ENCODE measurements at regions not wholly inside any gene's neighbourhood (a gene's known extent, or its start where the extent isn't known, plus 50 kb on each side); places are given as distances from the start of the nearest gene placed in this dataset.
"Not testable (repeated sequence)": the region's sequence is repeated elsewhere in the genome, so short reads cannot be mapped to it uniquely, and the experiment has no call there.

DNA sequence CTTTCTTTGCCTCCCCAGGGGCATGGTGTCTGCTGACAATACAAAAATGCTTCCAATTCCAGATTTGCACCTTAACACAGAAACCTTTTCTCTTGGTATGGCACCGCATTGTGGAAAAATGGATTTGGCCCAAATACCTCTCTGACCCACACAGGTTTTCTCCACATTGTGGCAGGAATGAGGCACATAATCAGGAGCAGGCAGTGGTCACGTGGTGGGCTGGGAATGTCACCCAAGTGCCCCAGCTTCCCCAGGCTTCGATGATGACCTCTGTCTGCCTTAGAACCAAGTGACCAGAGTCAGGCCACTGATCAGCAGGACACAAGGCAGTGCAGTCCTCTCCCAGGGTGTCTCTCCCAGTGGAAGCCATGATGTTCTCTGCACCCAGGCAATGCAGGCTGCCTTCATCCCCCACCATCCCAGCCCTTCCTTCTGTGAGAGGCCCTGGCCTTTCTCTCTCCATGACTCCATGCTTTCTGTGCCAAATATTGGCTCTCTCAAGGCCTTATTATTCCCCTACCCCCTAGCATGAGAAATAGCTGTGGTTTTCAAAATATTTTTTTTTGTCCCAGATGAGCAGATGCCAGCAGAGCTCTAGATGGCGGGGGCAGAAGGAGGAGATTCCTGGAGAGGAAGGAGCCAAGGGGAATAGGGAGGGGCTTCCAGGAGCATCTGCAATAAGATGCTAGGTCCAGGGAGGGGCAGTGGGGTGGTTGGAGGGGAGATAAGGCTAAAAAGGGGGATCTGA is 198.9 kb downstream of the ACKR3 start:
- no peak for DNase-seq (ENCODE audit: low read depth in 1 of 2, low spot score in 1 of 2)

DNA sequence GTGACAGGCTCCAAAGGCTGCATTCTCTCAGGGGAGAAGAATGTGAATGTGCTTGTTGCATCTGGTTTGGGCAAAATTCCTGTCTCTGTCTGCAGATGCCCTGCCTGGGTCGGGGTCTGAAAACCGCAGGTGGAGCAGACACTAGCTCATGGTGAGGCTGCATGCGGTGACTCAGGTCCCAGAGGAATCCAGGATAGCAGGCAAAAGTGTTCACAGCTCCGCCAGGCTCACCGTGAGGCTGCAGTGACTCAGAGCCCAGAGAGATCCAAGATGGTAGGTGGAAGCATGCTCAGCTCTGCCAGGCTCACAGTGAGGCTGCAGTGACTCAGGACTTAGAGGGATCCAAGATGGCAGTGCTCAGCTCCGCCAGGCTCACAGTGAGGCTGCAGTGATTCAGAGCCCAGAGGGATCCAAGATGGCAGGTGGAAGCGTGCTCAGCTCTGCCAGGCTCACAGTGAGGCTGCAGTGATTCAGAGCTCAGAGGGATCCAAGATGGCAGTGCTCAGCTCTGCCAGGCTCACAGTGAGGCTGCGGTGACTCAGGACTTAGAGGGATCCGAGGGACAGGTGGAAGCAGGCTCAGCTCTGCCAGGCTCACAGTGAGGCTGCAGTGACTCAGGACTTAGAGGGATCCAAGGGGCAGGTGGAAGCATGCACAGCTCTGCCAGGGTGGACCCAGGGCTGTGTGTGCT is 200.5 kb downstream of the ACKR3 start:
- DNase-seq (ENCODE audit: low read depth in 1 of 2, low spot score in 1 of 2) = no peak

DNA sequence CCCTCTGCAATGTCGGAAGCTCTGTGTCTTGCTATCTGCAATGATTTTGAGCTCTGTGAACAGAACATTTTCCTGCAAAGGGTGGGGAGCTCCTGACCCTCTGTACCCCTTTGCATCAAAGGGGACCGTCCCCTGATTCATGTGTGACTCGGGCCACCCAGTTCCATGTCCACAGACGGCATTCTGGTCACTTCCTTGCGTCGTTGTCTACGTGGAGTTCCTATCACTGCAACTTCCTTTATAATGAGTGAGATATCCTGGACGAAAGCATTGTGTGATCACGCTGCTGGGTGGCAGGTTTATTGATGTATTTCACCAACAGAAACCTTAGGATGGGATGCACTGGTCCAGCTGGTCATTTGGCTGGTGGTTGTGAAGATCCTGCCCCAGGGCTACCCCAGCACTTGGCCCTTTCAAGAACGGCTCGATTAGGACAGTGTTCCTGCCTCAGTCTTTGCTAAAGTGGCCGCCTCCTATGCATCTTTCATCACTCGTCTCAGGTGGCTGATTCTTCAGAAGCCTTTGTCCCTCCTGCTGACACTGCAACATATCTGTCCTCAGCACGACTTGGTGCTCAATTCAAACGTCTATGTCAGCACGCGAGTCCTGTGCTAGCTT is 202.7 kb downstream of the ACKR3 start:
- DNase-seq (ENCODE audit: low read depth in 1 of 2, low spot score in 1 of 2) = no peak

DNA sequence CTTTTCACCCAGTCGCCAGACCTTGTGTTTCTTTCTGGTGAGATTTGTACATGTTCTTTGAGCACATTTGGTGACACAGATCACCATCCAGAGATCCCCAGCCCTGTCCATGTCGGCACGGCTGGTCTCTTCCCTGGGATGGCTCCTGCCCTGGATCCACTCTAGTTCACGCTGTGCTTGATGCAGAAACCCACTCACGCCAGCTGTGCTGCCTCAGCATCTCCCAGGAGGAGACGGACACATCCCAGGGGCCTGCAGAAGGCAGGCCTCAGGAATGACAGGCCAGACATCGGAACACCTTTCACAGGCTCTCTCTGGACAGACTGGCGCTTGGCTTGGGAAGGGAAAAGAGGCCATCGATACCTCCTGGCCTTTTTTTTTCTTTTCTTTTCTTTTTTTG is 203.6 kb downstream of the ACKR3 start:
- DNase-seq (ENCODE audit: low read depth in 1 of 2, low spot score in 1 of 2) = no peak

DNA sequence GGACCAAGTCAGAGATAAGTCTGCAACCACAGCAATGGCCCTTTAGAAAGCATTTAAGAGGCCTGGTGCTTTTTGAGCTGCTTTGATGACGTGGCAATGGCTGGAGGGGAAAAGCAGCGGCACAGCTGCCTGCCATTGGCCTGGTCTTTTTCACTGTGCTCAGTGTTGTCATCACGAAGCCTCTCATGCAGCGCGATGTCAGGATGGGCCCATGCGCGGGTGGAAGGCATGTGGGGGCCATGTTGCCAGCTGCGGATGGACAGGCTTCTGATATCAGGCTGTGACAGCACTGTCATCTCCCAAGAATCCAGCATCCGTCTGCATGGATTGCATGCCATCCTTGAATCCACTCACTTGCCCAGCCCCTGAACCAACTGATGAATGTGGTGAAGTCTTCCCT is 204.5 kb downstream of the ACKR3 start:
- no peak for DNase-seq (ENCODE audit: low read depth in 1 of 2, low spot score in 1 of 2)

DNA sequence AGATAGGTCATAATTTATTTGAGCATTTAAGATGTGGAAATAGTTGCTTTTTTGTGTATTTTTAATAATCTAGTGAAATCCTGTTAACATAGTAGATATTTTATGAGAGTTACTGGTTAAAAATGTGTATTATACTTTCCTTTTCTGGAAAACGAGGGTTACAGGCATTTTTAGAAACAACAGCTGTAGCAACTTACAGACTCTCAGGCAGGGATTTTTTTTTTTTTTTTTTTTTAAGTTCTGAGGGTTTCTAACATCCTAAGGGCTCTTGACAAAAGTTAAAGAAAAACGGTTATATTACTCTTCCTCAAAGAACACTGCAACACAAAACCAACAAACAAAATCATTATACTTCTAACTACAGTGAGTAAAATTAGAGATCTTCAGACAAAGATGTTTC is 205.9 kb downstream of the ACKR3 start:
- no peak for DNase-seq (ENCODE audit: low read depth in 1 of 2, low spot score in 1 of 2)

DNA sequence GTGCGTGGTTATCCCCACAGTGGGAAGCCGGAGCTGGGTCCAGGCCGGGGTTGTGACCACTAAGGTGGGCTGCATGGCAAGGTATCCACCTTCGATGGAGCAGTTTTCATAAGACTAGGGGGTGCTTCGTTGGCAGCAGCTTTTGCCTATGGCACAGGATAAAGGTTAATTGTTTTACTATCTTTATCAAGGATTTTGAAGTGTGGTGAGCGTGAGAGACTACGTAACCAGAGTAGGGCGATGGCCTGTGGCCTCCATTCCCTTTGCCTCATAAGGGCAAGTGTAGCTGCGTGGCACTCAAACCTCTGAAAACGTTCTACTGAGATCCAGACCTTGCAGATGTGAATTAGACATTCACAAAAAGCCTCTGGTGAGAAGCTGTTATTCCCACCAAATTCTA is 206.6 kb downstream of the ACKR3 start:
- no peak for DNase-seq (ENCODE audit: low read depth in 1 of 2, low spot score in 1 of 2)

DNA sequence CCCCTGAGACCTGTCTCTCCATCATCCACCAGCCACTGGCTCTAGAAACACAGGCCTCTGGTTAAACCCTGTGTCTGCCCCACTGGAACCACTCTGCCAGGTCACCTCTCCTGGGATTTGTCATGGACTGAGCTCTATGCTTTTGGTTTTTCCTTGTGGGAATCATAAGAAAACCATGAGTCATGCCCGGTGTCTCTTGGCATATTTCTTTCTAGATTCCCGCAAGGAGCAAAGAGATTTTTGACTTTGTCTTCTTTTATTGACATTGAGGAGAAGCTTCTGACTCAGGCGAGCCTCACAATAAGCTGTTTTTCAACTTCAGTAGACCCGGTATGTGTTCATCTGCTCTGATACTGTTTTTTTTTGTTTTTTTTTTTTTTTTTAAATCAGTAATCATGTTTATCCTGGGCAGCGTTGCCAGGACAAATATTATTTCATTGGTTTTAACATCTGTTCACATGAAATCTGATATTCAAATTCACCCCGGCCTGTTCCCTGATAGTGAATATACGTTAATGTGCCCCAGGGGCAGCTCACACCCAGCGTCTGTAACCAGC is 207.1 kb downstream of the ACKR3 start:
- no peak for DNase-seq (ENCODE audit: low read depth in 1 of 2, low spot score in 1 of 2)

DNA sequence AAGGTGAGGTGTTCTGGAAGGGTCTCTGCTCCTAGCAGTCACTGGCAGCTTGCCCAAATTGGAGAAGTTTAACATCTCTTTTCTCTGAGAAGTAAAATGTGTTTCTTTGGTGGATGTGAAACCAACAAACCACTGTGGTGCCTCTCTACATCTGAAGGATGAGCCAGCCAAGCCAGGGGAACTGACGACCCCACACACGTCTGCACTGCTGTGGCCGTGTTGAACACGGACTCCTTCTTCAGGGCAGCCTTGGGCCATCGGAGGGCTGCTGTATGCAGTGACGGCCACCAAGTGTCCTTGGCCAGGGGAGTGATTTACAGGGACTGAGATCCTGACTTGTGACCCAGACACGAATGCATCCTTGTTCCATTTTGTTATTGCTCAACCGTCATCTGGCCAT is 207.8 kb downstream of the ACKR3 start:
- DNase-seq (ENCODE audit: low read depth in 1 of 2, low spot score in 1 of 2) = no peak

DNA sequence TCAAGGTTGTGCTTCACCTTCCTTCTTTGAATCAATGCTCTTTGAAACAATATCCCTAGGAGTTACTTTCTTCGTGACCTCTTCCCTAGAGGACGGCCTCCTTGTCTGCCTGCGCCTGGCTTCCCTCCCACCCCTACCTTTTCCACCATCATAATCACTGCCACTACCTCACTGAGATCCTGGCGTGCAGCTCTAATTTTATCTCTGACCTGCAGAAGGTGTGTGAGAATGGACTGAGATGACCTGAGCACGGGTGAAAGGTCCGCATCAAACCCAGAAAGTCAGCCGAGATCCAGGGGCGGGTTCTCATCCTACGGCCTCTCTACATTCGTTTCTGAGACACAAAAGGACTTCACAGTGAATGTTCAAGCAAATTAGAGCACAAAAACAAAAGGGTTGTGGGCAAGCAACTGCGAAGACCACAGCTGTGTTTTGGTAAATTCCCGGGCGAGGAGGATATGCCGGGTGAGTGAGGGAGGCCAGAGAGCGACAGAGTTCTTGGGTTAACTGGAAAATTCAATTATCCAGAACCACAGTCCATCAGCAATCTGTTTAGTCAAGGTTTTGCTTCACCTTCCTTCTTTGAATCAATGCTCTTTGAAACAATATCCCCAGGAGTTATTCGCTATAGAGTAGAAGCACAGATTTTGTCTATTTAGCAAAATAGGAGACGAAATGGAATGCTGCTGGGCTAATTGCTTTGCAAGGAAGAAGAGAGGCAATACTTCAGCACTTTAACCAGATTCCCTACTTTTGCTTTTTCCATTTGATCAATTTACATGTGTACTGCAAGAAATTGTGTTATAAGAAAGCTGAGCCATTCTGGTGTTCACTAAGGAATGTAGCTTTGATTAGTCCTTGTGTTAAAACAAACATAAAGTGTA is 212.6 kb downstream of the ACKR3 start:
- no peak for DNase-seq (ENCODE audit: low read depth in 1 of 2, low spot score in 1 of 2)

DNA sequence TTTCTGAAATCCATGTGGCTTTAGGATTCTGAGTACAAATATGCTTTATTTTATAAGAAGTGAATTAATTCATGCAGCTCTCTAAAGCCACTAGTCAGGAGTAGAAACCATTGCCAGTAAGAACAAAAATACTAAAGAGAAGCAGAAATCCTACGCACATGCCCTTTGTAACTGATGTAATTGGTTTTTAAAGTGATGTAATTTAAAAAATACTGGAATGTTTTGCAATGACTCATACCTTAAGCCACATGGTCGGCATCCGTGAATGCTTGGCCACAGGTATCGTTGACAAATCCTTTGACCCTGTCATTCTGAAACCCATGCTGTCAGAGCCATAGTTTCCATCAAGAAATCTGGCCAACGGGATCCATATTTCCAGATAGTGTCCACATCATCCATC is 213.3 kb downstream of the ACKR3 start:
- no peak for DNase-seq (ENCODE audit: low read depth in 1 of 2, low spot score in 1 of 2)

DNA sequence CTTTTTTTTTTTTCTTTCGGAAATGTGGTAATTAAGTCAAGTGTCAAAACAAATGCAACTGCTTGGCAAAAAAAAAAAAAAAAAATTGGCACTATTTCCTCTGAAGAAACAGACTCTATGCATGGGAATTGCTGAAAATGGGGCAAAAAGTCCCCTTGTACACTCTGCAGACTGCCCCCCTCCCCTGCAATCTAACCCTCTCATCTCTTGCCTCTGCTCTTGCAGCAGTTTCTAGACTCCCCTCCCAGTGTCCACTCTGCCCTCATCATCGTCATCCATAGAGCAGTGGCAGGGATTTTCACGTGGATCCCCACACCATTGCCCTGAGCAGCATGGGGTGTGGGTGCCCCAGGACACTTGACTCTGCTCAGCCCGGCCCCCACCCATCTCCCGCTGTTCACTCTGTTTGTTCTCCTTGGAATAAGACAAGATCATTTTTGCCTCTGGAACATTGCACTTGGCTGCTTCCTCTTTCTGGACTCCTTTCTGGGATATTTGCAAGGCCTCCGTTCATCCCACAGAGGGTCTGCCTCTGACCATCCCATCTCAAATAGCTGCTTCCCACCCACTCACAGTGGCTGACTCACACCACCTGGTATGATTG is 213.9 kb downstream of the ACKR3 start:
- no peak for DNase-seq (ENCODE audit: low read depth in 1 of 2, low spot score in 1 of 2)

DNA sequence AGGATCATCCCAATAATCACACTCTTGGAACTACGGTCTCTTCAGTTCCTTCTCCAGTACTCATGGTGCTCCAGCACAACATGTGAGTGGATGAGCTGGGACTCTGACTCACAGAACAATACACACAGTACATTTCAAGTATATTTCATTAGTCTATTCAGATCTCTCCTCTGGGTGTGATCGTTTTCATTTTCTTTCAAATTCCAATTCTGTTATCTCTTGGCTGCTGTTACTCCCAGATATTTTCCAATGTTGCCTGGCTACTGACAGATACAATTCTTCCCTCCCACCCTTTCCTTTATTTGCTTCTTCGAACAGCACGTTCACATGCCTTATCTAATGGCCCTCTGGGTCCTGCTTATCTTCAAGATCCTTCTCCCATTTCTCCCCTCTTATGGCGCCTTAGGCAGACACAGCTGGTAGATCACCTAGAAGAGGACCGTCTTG is 216.0 kb downstream of the ACKR3 start:
- DNase-seq (ENCODE audit: low read depth in 1 of 2, low spot score in 1 of 2) = no peak

DNA sequence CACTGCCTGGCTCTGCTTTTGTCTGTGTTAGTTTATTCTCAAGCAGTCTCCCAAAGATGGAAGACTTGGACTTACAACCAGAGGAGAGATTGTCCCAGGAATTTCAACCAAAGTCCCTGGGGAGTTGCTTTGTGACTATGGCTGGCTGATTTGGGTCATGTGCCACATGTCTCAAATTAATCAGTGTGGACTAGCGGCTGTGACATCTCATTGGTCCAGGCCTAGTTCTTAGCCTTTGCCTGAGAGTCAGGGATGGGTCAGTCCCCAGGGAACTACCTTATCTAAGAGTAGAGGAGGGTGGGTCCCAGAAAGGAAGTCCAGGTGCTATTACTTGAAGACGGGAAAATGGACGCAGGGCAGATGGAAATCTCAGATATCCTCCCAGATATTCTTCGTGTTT is 217.1 kb downstream of the ACKR3 start:
- no peak for DNase-seq (ENCODE audit: low read depth in 1 of 2, low spot score in 1 of 2)

DNA sequence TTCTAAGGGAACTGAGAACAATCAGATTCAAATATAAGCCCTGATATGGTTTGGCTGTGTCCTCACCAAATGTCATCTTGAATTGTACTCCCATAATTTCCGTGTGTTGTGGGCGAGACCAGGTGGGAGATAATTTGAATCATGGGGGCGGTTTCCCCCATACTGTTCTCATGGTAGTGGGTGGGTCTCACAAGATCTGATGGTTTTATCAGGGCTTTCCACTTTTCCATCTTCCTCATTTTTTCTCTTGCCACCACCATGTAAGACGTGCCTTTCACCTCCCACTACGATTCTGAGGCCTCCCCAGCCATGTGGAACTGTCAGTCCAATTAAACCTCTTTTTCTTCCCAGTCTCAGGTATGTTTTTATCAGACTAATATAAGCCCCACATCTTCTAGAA is 217.8 kb downstream of the ACKR3 start:
- not testable (repeated sequence) for DNase-seq (ENCODE audit: low read depth in 1 of 2, low spot score in 1 of 2)

DNA sequence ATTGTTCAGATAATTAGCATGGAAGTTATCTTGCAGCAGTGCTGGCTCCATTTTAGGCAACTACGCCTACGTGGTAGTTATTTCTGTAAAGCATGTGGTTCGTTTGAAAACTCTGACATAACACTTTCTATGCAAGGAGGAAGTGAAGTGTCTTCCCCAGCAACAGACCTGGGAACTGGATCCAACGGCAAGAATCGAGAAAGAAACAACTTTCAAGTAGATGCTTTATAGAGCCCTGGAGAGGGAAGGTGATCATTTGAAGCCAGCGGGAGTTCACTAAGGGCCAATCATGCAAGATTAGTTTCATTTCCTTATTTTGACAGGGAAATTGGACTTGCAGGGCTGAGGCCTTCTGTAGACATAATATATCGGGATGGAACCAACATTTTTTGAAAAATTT is 218.3 kb downstream of the ACKR3 start:
- no peak for DNase-seq (ENCODE audit: low read depth in 1 of 2, low spot score in 1 of 2)

DNA sequence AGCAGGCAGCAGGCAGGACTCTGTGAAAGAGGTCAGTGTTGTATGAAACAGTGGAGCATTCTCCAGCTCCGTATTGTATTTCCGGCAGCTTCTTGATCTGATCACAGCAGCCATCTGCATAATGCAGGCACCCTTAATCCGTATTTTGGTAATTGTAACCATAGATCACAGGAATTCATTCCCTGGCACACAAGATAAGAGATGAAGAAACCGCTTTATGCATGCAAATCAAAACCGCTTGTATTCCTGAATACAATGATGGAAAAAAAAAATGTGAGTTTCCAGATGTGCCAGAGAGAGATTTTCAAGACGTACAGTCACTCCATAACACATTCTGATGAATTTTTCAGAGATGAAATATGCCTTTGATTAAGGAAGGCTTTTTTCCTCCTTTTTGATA is 221.3 kb downstream of the ACKR3 start:
- no peak for DNase-seq (ENCODE audit: low read depth in 1 of 2, low spot score in 1 of 2)

DNA sequence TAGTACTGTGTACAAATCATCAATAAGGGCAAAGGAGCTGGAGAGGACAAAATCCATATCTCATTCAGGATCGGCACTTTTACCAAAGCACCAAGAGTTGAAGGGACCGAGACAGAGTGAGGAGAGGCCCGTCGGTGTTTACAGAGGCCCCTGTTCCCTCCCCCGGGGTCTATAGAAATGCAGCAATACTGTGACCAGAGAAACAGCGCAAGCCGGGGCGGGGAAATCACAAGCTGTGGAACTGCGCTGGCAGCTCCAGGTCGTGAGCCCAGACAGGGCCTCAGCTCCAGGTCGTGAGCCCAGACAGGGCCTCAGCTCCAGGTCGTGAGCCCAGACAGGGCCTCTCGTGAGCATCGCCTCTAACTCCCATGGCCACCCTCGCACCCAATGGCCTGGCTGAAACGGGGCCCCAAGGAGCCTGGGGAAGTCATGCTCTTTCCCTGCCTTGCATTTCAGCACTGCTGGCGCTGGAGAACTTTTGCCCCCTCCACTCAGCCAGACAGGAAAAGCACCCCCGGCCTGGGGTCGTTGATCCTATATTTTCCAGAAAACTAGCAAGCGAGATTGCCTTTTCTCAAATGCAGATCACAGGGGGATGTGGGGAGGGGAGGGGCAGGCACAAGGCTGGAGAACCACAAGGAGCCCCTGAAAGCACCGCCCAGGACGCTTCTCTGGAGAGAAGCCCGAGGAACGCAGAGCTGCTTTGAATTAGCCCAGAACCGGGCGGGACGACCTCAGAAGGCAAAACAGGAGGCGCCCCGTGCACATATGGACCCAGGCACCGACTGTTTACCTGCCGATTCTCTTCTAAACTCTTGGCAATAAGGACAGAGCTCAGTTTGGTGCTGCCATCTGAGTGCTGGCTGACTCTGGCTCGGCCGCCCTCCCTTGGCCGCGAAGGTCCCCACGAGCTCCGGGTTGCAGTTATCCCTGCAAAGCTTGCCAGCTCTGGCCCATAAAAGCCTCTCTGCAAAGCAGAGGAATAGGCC is 223.7 kb downstream of the ACKR3 start:
- no peak for DNase-seq (ENCODE audit: low read depth in 1 of 2, low spot score in 1 of 2)

DNA sequence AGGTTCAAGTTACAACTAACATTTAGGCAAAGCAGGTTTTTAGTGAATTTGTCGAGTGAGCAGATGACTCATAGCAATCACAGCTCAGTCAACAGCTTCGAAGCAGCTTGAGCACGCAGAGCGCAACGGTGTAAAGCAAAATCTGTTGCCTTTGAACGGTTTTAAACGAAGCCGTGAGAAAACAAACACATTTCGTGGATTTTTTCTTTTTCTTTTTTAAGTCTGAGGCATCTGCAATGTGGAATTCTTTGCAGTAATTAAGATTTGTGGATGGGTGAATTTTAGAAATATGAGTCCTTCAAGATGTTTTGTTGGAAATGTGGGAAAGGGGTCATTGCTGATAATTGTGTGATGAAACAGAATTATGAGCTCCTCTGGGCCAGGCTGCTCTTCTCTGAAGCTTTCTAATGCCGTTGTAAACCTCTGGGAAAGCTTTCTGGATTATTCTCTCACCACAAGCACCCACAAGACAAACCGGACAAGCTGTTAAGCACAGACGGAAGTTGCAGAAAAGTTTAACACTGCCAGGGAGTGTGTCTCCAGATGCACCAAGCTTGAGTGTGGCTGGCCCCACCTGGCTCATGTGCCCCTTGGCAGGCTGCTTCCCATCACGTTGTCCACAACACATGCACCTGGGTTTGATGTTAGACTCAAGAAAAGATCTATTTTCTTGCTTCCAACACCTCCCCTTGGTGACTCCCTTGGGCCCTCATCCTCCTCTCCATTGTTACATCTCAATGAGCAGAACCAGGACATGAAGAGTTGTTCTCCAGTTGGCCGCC is 224.7 kb downstream of the ACKR3 start:
- no peak for DNase-seq (ENCODE audit: low read depth in 1 of 2, low spot score in 1 of 2)

All from stimulated activated CD4-positive, alpha-beta T cell treated with anti-CD3 and anti-CD28 coated beads, Interleukin-15, amount 100 ng/mL, for 1 hour (primary cell).